A673 (cell line): ENCODE measurements at regions not wholly inside any gene's neighbourhood (a gene's known extent, or its start where the extent isn't known, plus 50 kb on each side); places are given as distances from the start of the nearest gene placed in this dataset.

ENCODE experiments used
- EZH2 ChIP-seq: fragments of 200-600 bp; sonication (generic); IDR thresholded peaks from 2 replicates; pipeline ENCODE4 v1.6.1; 2017; ENCODE audit warnings: borderline replicate concordance, low read depth, mild to moderate bottlenecking, mixed read lengths, antibody characterized with exemption, low read length; ENCODE audit not compliant: poor library complexity, severe bottlenecking
- TF ChIP-seq, protein P1 (sequence below): fragments of 300-800, 200-600 bp; sonication (generic); conservative IDR thresholded peaks from 2 replicates; pipeline ENCODE4 v1.5.1; 2017; ENCODE audit warnings: low read depth, mild to moderate bottlenecking, antibody characterized with exemption, low read length, moderate library complexity, mixed read lengths

DNA sequence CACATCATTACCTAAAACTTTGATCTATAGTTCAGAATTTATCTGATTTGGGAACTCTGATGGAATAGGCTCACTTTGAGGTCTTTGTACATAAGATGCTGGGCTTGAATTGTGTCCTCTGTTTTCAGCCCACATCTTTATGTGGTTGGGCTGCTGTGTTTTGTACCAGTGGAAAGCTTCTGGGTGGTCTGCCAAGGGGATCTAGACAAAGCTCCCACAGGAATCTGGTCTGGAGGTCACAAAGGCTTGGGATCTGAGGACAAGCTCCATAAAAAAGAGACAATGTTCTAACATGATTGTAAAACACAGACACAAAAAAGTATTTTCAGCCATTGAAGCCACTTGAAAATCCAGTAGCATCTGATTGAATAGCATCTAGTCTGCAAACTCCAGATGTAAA lies 393.5 kb upstream of the PITX2 start:
- no peak for TF ChIP-seq EZH2
- TF ChIP-seq, protein P1, sequence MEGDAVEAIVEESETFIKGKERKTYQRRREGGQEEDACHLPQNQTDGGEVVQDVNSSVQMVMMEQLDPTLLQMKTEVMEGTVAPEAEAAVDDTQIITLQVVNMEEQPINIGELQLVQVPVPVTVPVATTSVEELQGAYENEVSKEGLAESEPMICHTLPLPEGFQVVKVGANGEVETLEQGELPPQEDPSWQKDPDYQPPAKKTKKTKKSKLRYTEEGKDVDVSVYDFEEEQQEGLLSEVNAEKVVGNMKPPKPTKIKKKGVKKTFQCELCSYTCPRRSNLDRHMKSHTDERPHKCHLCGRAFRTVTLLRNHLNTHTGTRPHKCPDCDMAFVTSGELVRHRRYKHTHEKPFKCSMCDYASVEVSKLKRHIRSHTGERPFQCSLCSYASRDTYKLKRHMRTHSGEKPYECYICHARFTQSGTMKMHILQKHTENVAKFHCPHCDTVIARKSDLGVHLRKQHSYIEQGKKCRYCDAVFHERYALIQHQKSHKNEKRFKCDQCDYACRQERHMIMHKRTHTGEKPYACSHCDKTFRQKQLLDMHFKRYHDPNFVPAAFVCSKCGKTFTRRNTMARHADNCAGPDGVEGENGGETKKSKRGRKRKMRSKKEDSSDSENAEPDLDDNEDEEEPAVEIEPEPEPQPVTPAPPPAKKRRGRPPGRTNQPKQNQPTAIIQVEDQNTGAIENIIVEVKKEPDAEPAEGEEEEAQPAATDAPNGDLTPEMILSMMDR: no peak
